ENCODE measurements at regions not wholly inside any gene's neighbourhood (a gene's known extent, or its start where the extent isn't known, plus 50 kb on each side); places are given as distances from the start of the nearest gene placed in this dataset.

DNA sequence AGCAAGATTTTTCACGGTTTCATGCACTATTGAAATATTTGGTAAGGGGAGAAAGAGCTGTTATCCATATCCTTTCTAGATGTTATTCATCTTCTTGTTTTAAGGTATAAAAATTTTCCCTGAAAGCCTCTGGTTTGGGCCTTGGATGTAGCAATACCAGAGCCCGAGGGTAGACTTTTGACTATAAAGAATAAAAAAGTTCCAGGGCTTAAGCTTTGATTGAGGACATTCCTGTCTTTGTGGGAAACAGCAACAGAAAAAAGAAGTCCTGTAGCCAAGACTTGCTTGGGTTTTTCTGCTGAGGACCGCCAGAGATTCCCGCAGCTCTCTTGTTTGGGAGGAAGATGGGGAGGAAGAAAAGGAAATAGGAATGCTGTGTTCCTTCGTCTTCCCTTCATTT is 440.0 kb upstream of the WWC1 start:
- TF ChIP-seq, protein P1, sequence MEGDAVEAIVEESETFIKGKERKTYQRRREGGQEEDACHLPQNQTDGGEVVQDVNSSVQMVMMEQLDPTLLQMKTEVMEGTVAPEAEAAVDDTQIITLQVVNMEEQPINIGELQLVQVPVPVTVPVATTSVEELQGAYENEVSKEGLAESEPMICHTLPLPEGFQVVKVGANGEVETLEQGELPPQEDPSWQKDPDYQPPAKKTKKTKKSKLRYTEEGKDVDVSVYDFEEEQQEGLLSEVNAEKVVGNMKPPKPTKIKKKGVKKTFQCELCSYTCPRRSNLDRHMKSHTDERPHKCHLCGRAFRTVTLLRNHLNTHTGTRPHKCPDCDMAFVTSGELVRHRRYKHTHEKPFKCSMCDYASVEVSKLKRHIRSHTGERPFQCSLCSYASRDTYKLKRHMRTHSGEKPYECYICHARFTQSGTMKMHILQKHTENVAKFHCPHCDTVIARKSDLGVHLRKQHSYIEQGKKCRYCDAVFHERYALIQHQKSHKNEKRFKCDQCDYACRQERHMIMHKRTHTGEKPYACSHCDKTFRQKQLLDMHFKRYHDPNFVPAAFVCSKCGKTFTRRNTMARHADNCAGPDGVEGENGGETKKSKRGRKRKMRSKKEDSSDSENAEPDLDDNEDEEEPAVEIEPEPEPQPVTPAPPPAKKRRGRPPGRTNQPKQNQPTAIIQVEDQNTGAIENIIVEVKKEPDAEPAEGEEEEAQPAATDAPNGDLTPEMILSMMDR (IDR thresholded peaks at IDR 0.05) = no peak
- no peak for TF ChIP-seq POLR2A (IDR thresholded peaks at IDR 0.05)
